ENCODE measurements at regions not wholly inside any gene's neighbourhood (a gene's known extent, or its start where the extent isn't known, plus 50 kb on each side); places are given as distances from the start of the nearest gene placed in this dataset.

DNA sequence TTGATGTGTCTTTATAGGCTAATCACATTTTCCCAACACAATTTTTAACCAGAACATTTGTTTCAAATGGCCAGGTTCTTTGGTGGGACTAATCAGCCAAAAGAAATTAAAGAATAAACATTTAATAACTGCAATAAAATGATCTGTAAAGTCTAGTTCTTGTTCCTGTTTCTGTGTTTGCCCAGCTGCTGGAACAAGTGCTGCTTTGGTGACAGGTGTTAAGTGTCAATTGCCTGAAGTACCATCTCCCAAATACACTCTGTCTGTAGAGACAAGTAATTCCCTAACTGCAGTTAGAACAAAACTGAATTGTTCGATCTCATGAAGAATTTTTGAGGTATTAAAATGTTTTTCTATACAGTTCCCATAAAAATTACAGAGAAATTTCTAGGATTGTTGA, 402.3 kb upstream of the CHD1 start:
- TF ChIP-seq, protein P1, sequence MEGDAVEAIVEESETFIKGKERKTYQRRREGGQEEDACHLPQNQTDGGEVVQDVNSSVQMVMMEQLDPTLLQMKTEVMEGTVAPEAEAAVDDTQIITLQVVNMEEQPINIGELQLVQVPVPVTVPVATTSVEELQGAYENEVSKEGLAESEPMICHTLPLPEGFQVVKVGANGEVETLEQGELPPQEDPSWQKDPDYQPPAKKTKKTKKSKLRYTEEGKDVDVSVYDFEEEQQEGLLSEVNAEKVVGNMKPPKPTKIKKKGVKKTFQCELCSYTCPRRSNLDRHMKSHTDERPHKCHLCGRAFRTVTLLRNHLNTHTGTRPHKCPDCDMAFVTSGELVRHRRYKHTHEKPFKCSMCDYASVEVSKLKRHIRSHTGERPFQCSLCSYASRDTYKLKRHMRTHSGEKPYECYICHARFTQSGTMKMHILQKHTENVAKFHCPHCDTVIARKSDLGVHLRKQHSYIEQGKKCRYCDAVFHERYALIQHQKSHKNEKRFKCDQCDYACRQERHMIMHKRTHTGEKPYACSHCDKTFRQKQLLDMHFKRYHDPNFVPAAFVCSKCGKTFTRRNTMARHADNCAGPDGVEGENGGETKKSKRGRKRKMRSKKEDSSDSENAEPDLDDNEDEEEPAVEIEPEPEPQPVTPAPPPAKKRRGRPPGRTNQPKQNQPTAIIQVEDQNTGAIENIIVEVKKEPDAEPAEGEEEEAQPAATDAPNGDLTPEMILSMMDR (IDR thresholded peaks at IDR 0.05; ENCODE audit: unreplicated experiment in 3 of 3) = no peak
- H3K36me3 Mint-ChIP-seq (ENCODE audit: low read depth) = no peaks in the 10 kb centered on the region
- H3K27me3 Mint-ChIP-seq (ENCODE audit: low read depth) = no peaks in the 10 kb centered on the region
- peak overlapping the region; percentile 2 to 29 (median 3) for H3K27ac Mint-ChIP-seq
- H3K4me1 Mint-ChIP-seq = peaks cover 10% of the 10 kb centered on the region
- peaks cover 4% of the 10 kb centered on the region for H3K9me3 Mint-ChIP-seq
- H3K4me3 Mint-ChIP-seq = no peak overlapping the region

DNA sequence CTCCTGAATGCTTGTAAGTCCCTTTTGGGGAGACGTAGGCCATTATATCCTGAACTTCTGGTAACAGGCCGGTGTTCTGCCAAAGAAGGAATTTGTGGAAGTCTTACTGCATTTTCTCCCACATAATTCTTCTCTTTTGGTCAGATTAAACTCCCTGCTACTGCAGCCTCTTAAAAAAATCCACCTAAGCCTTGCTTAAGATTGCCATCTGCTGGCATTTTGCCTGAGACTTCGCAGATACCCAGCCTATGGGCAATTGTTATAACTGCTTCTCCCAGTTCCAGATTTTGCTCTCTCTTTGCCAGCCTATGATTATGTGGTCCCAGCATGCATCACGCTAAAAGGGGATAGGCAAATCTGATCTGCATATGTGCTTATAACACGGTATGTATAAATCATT, 391.6 kb upstream of the CHD1 start:
- Mint-ChIP-seq H3K36me3 (ENCODE audit: low read depth) (no peaks in the 10 kb centered on the region), H3K4me1 (peaks cover 17% of the 10 kb centered on the region), H3K27ac (no peak overlapping the region), H3K9me3 (peaks cover 2% of the 10 kb centered on the region), H3K4me3 (no peak overlapping the region), H3K27me3 (ENCODE audit: low read depth) (no peaks in the 10 kb centered on the region)
- TF ChIP-seq, protein P1 (IDR thresholded peaks at IDR 0.05; ENCODE audit: unreplicated experiment in 3 of 3) = no peak

DNA sequence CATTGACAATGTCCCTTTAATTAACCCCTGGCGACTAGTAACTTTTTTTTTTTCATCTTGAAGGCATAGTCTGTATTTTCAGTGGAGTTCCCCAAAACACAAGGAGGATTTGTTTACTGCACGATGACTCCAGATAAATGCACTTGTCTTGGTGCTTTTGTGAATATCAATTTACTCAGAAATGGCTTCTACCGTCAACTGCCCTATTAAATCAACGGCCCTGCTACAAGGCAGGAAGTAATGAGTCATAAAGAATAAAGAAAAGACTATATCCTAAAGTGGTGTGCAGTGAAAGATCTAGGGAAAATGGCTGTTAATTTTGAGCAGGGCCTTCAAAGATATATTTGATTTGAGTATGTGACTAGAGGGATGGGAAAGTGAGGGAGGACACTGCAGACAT, 388.3 kb upstream of the CHD1 start:
- H3K27ac Mint-ChIP-seq = peak overlapping the region in 2 of 3 experiments; percentile 22 to 61
- no peaks in the 10 kb centered on the region for H3K9me3 Mint-ChIP-seq
- no peaks in the 10 kb centered on the region for H3K36me3 Mint-ChIP-seq (ENCODE audit: low read depth)
- H3K4me1 Mint-ChIP-seq = peaks cover 17% of the 10 kb centered on the region
- no peaks in the 10 kb centered on the region for H3K27me3 Mint-ChIP-seq (ENCODE audit: low read depth)
- TF ChIP-seq, protein P1 (IDR thresholded peaks at IDR 0.05; ENCODE audit: unreplicated experiment in 3 of 3) = no peak
- no peak overlapping the region for H3K4me3 Mint-ChIP-seq

DNA sequence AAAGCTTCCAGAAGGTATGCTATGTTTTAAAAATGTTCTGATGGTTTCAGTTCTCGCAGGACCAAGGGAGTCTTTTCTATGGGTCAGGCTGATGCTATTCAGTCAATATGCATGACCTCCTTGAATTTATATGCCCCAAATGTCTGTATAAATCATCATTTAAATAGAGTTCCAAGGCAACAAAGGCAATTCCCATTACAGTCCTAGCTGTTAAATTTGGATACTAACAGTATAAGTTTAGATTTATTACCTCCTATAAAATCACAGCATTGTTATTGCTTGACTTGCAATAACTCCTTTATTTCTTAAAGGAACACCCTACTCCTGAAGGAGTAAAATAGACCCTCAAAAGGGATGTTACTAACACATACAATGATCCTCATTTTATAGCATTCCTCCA, 387.7 kb upstream of the CHD1 start:
- no peaks in the 10 kb centered on the region for H3K9me3 Mint-ChIP-seq
- TF ChIP-seq, protein P1 (IDR thresholded peaks at IDR 0.05; ENCODE audit: unreplicated experiment in 3 of 3) = no peak
- H3K36me3 Mint-ChIP-seq (ENCODE audit: low read depth) = no peaks in the 10 kb centered on the region
- H3K4me1 Mint-ChIP-seq = peaks cover 17% of the 10 kb centered on the region
- H3K4me3 Mint-ChIP-seq = no peak overlapping the region
- H3K27ac Mint-ChIP-seq = peak overlapping the region in 2 of 3 experiments; percentile 22 to 61
- H3K27me3 Mint-ChIP-seq (ENCODE audit: low read depth) = no peaks in the 10 kb centered on the region

DNA sequence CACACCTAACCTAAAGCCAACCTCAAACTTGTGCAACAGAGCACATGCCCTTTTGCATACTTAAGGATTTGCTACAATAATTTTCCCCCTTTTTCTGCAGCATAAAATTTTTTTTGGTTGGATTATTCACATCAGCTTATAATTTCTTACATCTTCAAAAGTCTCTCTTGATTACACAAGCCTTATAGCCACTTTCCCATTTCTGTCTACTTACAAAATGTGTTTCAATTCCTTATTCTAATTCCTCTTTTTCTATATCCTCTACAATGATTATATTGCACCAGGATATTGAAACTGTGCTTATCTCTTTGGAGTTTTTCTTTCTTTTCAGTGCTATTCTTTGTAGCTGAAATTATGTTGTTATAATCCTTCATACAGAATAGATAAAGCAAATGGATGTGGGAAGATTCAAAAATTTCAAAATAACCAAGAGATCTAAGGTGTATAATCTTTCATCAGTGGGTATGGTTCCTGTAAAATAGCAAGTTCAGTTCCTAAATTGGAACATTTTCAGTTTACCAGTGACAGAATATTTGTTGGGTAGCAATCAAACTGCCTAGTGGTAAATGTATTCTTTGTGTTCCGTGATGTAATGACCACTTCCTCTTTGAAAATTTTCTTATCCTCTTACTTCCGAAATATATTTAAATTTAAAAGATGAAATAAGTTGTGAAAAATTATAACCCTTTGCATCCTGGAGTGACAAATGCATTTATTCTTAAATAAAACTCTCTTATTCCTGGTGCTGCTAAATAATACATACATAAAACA, 386.8 kb upstream of the CHD1 start:
- TF ChIP-seq, protein P1 (IDR thresholded peaks at IDR 0.05; ENCODE audit: unreplicated experiment in 3 of 3) = no peak
- Mint-ChIP-seq H3K36me3 (ENCODE audit: low read depth) (no peaks in the 10 kb centered on the region), H3K4me3 (no peak overlapping the region), H3K27ac (no peak overlapping the region), H3K4me1 (peaks cover 17% of the 10 kb centered on the region), H3K27me3 (ENCODE audit: low read depth) (no peaks in the 10 kb centered on the region), H3K9me3 (no peaks in the 10 kb centered on the region)

DNA sequence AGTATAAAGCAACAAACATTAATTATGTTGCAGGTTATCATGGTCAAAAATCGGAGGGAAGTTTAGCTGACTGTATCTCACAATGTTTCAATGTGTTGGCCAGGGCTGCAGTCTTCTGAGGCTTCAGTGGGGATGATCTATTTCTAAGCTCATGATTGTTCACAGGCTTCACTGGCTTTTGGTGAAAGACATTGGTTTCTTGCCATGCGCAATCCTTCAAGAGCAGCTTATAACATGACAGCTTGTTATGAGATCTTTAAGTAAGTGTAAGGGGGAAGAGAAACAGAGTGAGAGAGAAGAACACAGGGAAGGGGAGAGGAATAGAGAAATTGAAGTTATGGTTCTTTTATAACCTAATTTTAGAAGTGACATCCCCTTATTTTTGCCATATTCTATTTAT, 385.9 kb upstream of the CHD1 start:
- TF ChIP-seq, protein P1 (IDR thresholded peaks at IDR 0.05; ENCODE audit: unreplicated experiment in 3 of 3) = no peak
- no peaks in the 10 kb centered on the region for H3K9me3 Mint-ChIP-seq
- peaks cover 3% of the 10 kb centered on the region for H3K27me3 Mint-ChIP-seq (ENCODE audit: low read depth)
- H3K27ac Mint-ChIP-seq = no peak overlapping the region
- H3K4me1 Mint-ChIP-seq = peaks cover 12% of the 10 kb centered on the region
- no peaks in the 10 kb centered on the region for H3K36me3 Mint-ChIP-seq (ENCODE audit: low read depth)
- no peak overlapping the region for H3K4me3 Mint-ChIP-seq

Data from nephron (organoid).